ENCODE measurements at regions not wholly inside any gene's neighbourhood (a gene's known extent, or its start where the extent isn't known, plus 50 kb on each side); places are given as distances from the start of the nearest gene placed in this dataset.

GRCh38 chr3:74129611-74130010, 484.8 kb downstream of the CNTN3 start:
- no peaks in the 10 kb centered on the region for H3K36me3 ChIP-seq (ENCODE audit: control insufficient read depth in 1 of 2, insufficient read depth in 2 of 2, low read length in 2 of 2)
- H3K27me3 ChIP-seq (ENCODE audit: low read depth, low read length) = no peaks in the 10 kb centered on the region
- peaks cover 0 to 2% of the 10 kb centered on the region in 2 donors for H3K9me3 ChIP-seq (ENCODE audit: control insufficient read depth in 1 of 2, low read length in 2 of 2)
- H3K4me1 ChIP-seq (ENCODE audit: control insufficient read depth in 1 of 2, insufficient read depth in 2 of 2, low read length in 2 of 2) = no peaks in the 10 kb centered on the region
- no peak overlapping the region for H3K4me3 ChIP-seq (ENCODE audit: low read depth in 1 of 2, low read length in 2 of 2)
- no peak overlapping the region for H3K27ac ChIP-seq (ENCODE audit: low read length)

- Histone ChIP-seq H3K27me3 (ENCODE audit: low read depth, low read length) (no peaks in the 10 kb centered on the region), H3K9me3 (ENCODE audit: control insufficient read depth in 1 of 2, low read length in 2 of 2) (peaks cover 0 to 2% of the 10 kb centered on the region in 2 donors), H3K4me1 (ENCODE audit: control insufficient read depth in 1 of 2, insufficient read depth in 2 of 2, low read length in 2 of 2) (no peaks in the 10 kb centered on the region), H3K4me3 (ENCODE audit: low read depth in 1 of 2, low read length in 2 of 2) (no peak overlapping the region), H3K27ac (ENCODE audit: low read length) (no peak overlapping the region), H3K36me3 (ENCODE audit: control insufficient read depth in 1 of 2, insufficient read depth in 2 of 2, low read length in 2 of 2) (no peaks in the 10 kb centered on the region)
Measured at GRCh38 chr3:74129056-74129455, 485.4 kb downstream of the CNTN3 start.

GRCh38 chr3:74127256-74127655, 487.2 kb downstream of the CNTN3 start:
- Histone ChIP-seq H3K9me3 (ENCODE audit: control insufficient read depth in 1 of 2, low read length in 2 of 2) (peaks cover 0 to 2% of the 10 kb centered on the region in 2 donors), H3K4me1 (ENCODE audit: control insufficient read depth in 1 of 2, insufficient read depth in 2 of 2, low read length in 2 of 2) (no peaks in the 10 kb centered on the region), H3K27ac (ENCODE audit: low read length) (no peak overlapping the region), H3K27me3 (ENCODE audit: low read depth, low read length) (no peaks in the 10 kb centered on the region), H3K4me3 (ENCODE audit: low read depth in 1 of 2, low read length in 2 of 2) (no peak overlapping the region), H3K36me3 (ENCODE audit: control insufficient read depth in 1 of 2, insufficient read depth in 2 of 2, low read length in 2 of 2) (no peaks in the 10 kb centered on the region)

GRCh38 chr3:74124782-74125181, 489.7 kb downstream of the CNTN3 start:
- Histone ChIP-seq H3K27ac (ENCODE audit: low read length) (no peak overlapping the region), H3K4me1 (ENCODE audit: control insufficient read depth in 1 of 2, insufficient read depth in 2 of 2, low read length in 2 of 2) (no peaks in the 10 kb centered on the region)

GRCh38 chr3:74122281-74122680, 492.2 kb downstream of the CNTN3 start:
- Histone ChIP-seq H3K36me3 (ENCODE audit: control insufficient read depth in 1 of 2, insufficient read depth in 2 of 2, low read length in 2 of 2) (no peaks in the 10 kb centered on the region), H3K4me1 (ENCODE audit: control insufficient read depth in 1 of 2, insufficient read depth in 2 of 2, low read length in 2 of 2) (no peaks in the 10 kb centered on the region), H3K27me3 (ENCODE audit: low read depth, low read length) (no peaks in the 10 kb centered on the region), H3K4me3 (ENCODE audit: low read depth in 1 of 2, low read length in 2 of 2) (no peak overlapping the region), H3K27ac (ENCODE audit: low read length) (no peak overlapping the region), H3K9me3 (ENCODE audit: control insufficient read depth in 1 of 2, low read length in 2 of 2) (no peaks in the 10 kb centered on the region)

More at GRCh38 chr3:74124782-74125181, 489.7 kb downstream of the CNTN3 start:
- Histone ChIP-seq H3K9me3 (ENCODE audit: control insufficient read depth in 1 of 2, low read length in 2 of 2) (peaks cover 0 to 2% of the 10 kb centered on the region in 2 donors), H3K27me3 (ENCODE audit: low read depth, low read length) (no peaks in the 10 kb centered on the region), H3K36me3 (ENCODE audit: control insufficient read depth in 1 of 2, insufficient read depth in 2 of 2, low read length in 2 of 2) (no peaks in the 10 kb centered on the region), H3K4me3 (ENCODE audit: low read depth in 1 of 2, low read length in 2 of 2) (no peak overlapping the region)

- no peaks in the 10 kb centered on the region for H3K36me3 ChIP-seq (ENCODE audit: control insufficient read depth in 1 of 2, insufficient read depth in 2 of 2, low read length in 2 of 2)
- H3K9me3 ChIP-seq (ENCODE audit: control insufficient read depth in 1 of 2, low read length in 2 of 2) = no peaks in the 10 kb centered on the region
- no peak overlapping the region for H3K4me3 ChIP-seq (ENCODE audit: low read depth in 1 of 2, low read length in 2 of 2)
- H3K4me1 ChIP-seq (ENCODE audit: control insufficient read depth in 1 of 2, insufficient read depth in 2 of 2, low read length in 2 of 2) = no peaks in the 10 kb centered on the region
- no peaks in the 10 kb centered on the region for H3K27me3 ChIP-seq (ENCODE audit: low read depth, low read length)
- no peak overlapping the region for H3K27ac ChIP-seq (ENCODE audit: low read length)
Measured at GRCh38 chr3:74121761-74122160, 492.7 kb downstream of the CNTN3 start.

GRCh38 chr3:74119221-74119620, 494.5 kb upstream of the PDZRN3 start:
- Histone ChIP-seq H3K27ac (ENCODE audit: low read length) (no peak overlapping the region), H3K36me3 (ENCODE audit: control insufficient read depth in 1 of 2, insufficient read depth in 2 of 2, low read length in 2 of 2) (no peaks in the 10 kb centered on the region), H3K27me3 (ENCODE audit: low read depth, low read length) (no peaks in the 10 kb centered on the region), H3K4me1 (ENCODE audit: control insufficient read depth in 1 of 2, insufficient read depth in 2 of 2, low read length in 2 of 2) (no peaks in the 10 kb centered on the region), H3K9me3 (ENCODE audit: control insufficient read depth in 1 of 2, low read length in 2 of 2) (no peaks in the 10 kb centered on the region), H3K4me3 (ENCODE audit: low read depth in 1 of 2, low read length in 2 of 2) (no peak overlapping the region)

- H3K27ac ChIP-seq (ENCODE audit: low read length) = no peak overlapping the region
- H3K9me3 ChIP-seq (ENCODE audit: control insufficient read depth in 1 of 2, low read length in 2 of 2) = no peaks in the 10 kb centered on the region
- H3K36me3 ChIP-seq (ENCODE audit: control insufficient read depth in 1 of 2, insufficient read depth in 2 of 2, low read length in 2 of 2) = no peaks in the 10 kb centered on the region
- no peaks in the 10 kb centered on the region for H3K4me1 ChIP-seq (ENCODE audit: control insufficient read depth in 1 of 2, insufficient read depth in 2 of 2, low read length in 2 of 2)
- no peaks in the 10 kb centered on the region for H3K27me3 ChIP-seq (ENCODE audit: low read depth, low read length)
- no peak overlapping the region for H3K4me3 ChIP-seq (ENCODE audit: low read depth in 1 of 2, low read length in 2 of 2)
Measured at GRCh38 chr3:74115906-74116305, 491.2 kb upstream of the PDZRN3 start.

- H3K9me3 ChIP-seq (ENCODE audit: control insufficient read depth in 1 of 2, low read length in 2 of 2) = no peaks in the 10 kb centered on the region
- no peaks in the 10 kb centered on the region for H3K36me3 ChIP-seq (ENCODE audit: control insufficient read depth in 1 of 2, insufficient read depth in 2 of 2, low read length in 2 of 2)
- H3K27ac ChIP-seq (ENCODE audit: low read length) = no peak overlapping the region
- no peaks in the 10 kb centered on the region for H3K27me3 ChIP-seq (ENCODE audit: low read depth, low read length)
- H3K4me3 ChIP-seq (ENCODE audit: low read depth in 1 of 2, low read length in 2 of 2) = no peak overlapping the region
- H3K4me1 ChIP-seq (ENCODE audit: control insufficient read depth in 1 of 2, insufficient read depth in 2 of 2, low read length in 2 of 2) = no peaks in the 10 kb centered on the region
Measured at GRCh38 chr3:74107451-74107850, 482.7 kb upstream of the PDZRN3 start.

- Histone ChIP-seq H3K36me3 (ENCODE audit: control insufficient read depth in 1 of 2, insufficient read depth in 2 of 2, low read length in 2 of 2) (no peaks in the 10 kb centered on the region), H3K27ac (ENCODE audit: low read length) (no peak overlapping the region), H3K27me3 (ENCODE audit: low read depth, low read length) (no peaks in the 10 kb centered on the region), H3K4me1 (ENCODE audit: control insufficient read depth in 1 of 2, insufficient read depth in 2 of 2, low read length in 2 of 2) (no peaks in the 10 kb centered on the region), H3K4me3 (ENCODE audit: low read depth in 1 of 2, low read length in 2 of 2) (no peak overlapping the region), H3K9me3 (ENCODE audit: control insufficient read depth in 1 of 2, low read length in 2 of 2) (no peaks in the 10 kb centered on the region)
Measured at GRCh38 chr3:74106925-74107324, 482.2 kb upstream of the PDZRN3 start.

GRCh38 chr3:74091204-74091603, 466.5 kb upstream of the PDZRN3 start:
- Histone ChIP-seq H3K27ac (ENCODE audit: low read length) (no peak overlapping the region), H3K4me1 (ENCODE audit: control insufficient read depth in 1 of 2, insufficient read depth in 2 of 2, low read length in 2 of 2) (no peaks in the 10 kb centered on the region), H3K27me3 (ENCODE audit: low read depth, low read length) (no peaks in the 10 kb centered on the region), H3K36me3 (ENCODE audit: control insufficient read depth in 1 of 2, insufficient read depth in 2 of 2, low read length in 2 of 2) (no peaks in the 10 kb centered on the region), H3K4me3 (ENCODE audit: low read depth in 1 of 2, low read length in 2 of 2) (no peak overlapping the region), H3K9me3 (ENCODE audit: control insufficient read depth in 1 of 2, low read length in 2 of 2) (no peaks in the 10 kb centered on the region)

- Histone ChIP-seq H3K36me3 (ENCODE audit: control insufficient read depth in 1 of 2, insufficient read depth in 2 of 2, low read length in 2 of 2) (no peaks in the 10 kb centered on the region), H3K4me1 (ENCODE audit: control insufficient read depth in 1 of 2, insufficient read depth in 2 of 2, low read length in 2 of 2) (no peaks in the 10 kb centered on the region), H3K4me3 (ENCODE audit: low read depth in 1 of 2, low read length in 2 of 2) (no peak overlapping the region), H3K9me3 (ENCODE audit: control insufficient read depth in 1 of 2, low read length in 2 of 2) (no peaks in the 10 kb centered on the region), H3K27ac (ENCODE audit: low read length) (no peak overlapping the region), H3K27me3 (ENCODE audit: low read depth, low read length) (no peaks in the 10 kb centered on the region)
Measured at GRCh38 chr3:74089814-74090213, 465.1 kb upstream of the PDZRN3 start.

Data from muscle layer of duodenum (tissue), 2 donors.